ENCODE measurements at regions not wholly inside any gene's neighbourhood (a gene's known extent, or its start where the extent isn't known, plus 50 kb on each side); places are given as distances from the start of the nearest gene placed in this dataset.

GRCh38 chr16:61074324-61074723 lies 961.9 kb downstream of the CDH8 start:
- DNase-seq (ENCODE audit: low read depth): no peak
- no peak overlapping the region for H3K4me3 ChIP-seq (ENCODE audit: low read depth, low read length)
- in situ Hi-C loops (cut with HindIII; ENCODE audit: low sequenced_read_pairs): no loop called here
- no peak for TF ChIP-seq CTCF (IDR thresholded peaks at IDR 0.05; ENCODE audit: low read depth, low read length, missing control alignments)

- no peak for DNase-seq (ENCODE audit: low read depth)
- no peak overlapping the region for H3K4me3 ChIP-seq (ENCODE audit: low read depth, low read length)
- in situ Hi-C loops (cut with HindIII; ENCODE audit: low sequenced_read_pairs): no loop called here
- no peak for TF ChIP-seq CTCF (IDR thresholded peaks at IDR 0.05; ENCODE audit: low read depth, low read length, missing control alignments)
These were observed 978.6 kb downstream of the CDH8 start for GRCh38 chr16:61057635-61058034.

- no peak overlapping the region for H3K4me3 ChIP-seq (ENCODE audit: low read depth, low read length)
- in situ Hi-C loops (cut with HindIII; ENCODE audit: low sequenced_read_pairs): no loop called here
These were observed 985.7 kb downstream of the CDH8 start for GRCh38 chr16:61050547-61050946.

GRCh38 chr16:61045931-61046330 lies 990.3 kb downstream of the CDH8 start:
- H3K4me3 ChIP-seq (ENCODE audit: low read depth, low read length): no peak overlapping the region
- TF ChIP-seq CTCF (IDR thresholded peaks at IDR 0.05; ENCODE audit: low read depth, low read length, missing control alignments): no peak
- DNase-seq (ENCODE audit: low read depth): no peak
- in situ Hi-C loops (cut with HindIII; ENCODE audit: low sequenced_read_pairs): no loop called here

More at GRCh38 chr16:61050547-61050946, 985.7 kb downstream of the CDH8 start:
- DNase-seq (ENCODE audit: low read depth): no peak
- no peak for TF ChIP-seq CTCF (IDR thresholded peaks at IDR 0.05; ENCODE audit: low read depth, low read length, missing control alignments)

GRCh38 chr16:61042737-61043136 lies 993.5 kb downstream of the CDH8 start:
- no peak overlapping the region for H3K4me3 ChIP-seq (ENCODE audit: low read depth, low read length)
- no peak for TF ChIP-seq CTCF (IDR thresholded peaks at IDR 0.05; ENCODE audit: low read depth, low read length, missing control alignments)
- in situ Hi-C loops (cut with HindIII; ENCODE audit: low sequenced_read_pairs): no loop called here
- no peak for DNase-seq (ENCODE audit: low read depth)

GRCh38 chr16:61030616-61031015 lies 1005.6 kb downstream of the CDH8 start:
- in situ Hi-C loops (cut with HindIII; ENCODE audit: low sequenced_read_pairs): no loop called here

More at GRCh38 chr16:61030616-61031015, 1005.6 kb downstream of the CDH8 start:
- no peak for TF ChIP-seq CTCF (IDR thresholded peaks at IDR 0.05; ENCODE audit: low read depth, low read length, missing control alignments)
- no peak for DNase-seq (ENCODE audit: low read depth)
- no peak overlapping the region for H3K4me3 ChIP-seq (ENCODE audit: low read depth, low read length)
